GM18868 (cell line): ENCODE measurements at regions not wholly inside any gene's neighbourhood (a gene's known extent, or its start where the extent isn't known, plus 50 kb on each side); places are given as distances from the start of the nearest gene placed in this dataset.
A peak's percentile ranks its signal among the peaks of the same experiment; 100 is the strongest.

Experiments
- ATAC-seq: cut with Tn5 transposase; IDR thresholded peaks from one replicate; pipeline ENCODE4 v1.9.1; 2021; ENCODE audit warnings: mild to moderate bottlenecking, moderate library complexity; ENCODE audit not compliant: unreplicated experiment

GRCh38 chr6:100269189-100269588 is 195.5 kb downstream of the SIM1 start:
- no peak for ATAC-seq

DNA sequence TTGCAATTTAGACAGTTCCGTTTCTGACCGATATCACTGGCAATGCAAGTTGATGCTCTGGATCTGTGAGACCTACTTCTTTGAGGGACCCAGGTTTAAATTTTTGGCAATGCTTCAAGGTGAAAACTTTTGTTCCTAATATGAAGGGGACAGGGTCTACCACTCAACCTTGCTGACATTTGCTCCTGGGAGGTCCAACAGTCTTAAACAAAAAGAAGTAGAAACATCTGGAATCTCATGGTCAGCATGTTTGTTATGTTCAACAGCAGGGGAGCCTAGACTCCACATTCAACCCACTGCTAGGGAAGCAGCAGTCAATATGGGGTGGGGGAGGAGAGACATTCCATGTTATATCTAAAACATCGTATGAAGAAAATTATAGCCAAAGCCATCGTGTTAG is 196.4 kb downstream of the SIM1 start:
- ATAC-seq, result no peak

GRCh38 chr6:100267721-100268123 is 197.0 kb downstream of the SIM1 start:
- no peak for ATAC-seq

- ATAC-seq, result no peak
Observed at GRCh38 chr6:100266494-100267401, 198.0 kb downstream of the SIM1 start.

DNA sequence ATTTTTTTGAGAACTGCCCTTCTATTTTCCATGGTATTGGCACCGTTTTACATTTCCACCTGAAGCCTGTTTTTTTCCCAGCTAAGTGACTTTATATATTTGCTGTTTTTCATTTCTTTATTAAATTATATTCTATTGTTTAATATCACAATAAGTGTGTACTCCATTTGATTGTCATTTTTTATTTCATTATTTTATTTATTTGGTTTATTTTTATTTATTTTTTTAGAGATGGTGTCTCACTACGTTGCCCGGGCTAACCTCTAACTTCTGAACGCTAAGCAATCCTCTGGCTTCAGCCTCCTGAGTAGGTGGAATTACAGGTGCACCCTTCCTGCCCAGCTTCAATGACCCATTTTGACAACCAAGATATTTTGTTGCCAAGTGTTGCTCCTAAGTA is 202.6 kb downstream of the SIM1 start:
- no peak for ATAC-seq

- ATAC-seq, result peak; percentile 26
Observed at GRCh38 chr6:100261486-100261885, 203.2 kb downstream of the SIM1 start.

- ATAC-seq, result no peak
Observed at GRCh38 chr6:100260584-100260983, 204.1 kb downstream of the SIM1 start.

GRCh38 chr6:100259865-100260264 is 204.9 kb downstream of the SIM1 start:
- ATAC-seq, result no peak

GRCh38 chr6:100258752-100259151 is 206.0 kb downstream of the SIM1 start:
- no peak for ATAC-seq

GRCh38 chr6:100257793-100258395 is 206.8 kb downstream of the SIM1 start:
- ATAC-seq, result peak; percentile 92

GRCh38 chr6:100255701-100256100 is 209.0 kb downstream of the SIM1 start:
- no peak for ATAC-seq

DNA sequence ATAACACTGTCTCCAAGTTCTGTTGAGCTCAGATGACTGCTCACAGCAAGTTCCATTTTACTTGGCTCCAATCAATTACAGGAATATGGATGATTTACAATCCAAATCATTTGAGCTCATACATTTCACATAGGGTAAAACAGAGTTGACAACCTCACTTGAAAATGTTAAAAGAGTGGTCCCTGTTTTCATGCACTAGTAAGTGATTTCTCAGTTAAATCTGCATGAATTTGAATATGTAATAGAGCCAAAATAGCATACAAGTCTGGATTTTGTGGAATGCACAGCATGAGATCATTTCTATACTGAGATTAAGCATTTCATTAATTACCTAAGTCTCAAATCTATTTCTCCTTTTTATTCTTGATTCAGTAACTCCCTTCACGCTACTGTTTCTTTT is 217.6 kb downstream of the SIM1 start:
- no peak for ATAC-seq

DNA sequence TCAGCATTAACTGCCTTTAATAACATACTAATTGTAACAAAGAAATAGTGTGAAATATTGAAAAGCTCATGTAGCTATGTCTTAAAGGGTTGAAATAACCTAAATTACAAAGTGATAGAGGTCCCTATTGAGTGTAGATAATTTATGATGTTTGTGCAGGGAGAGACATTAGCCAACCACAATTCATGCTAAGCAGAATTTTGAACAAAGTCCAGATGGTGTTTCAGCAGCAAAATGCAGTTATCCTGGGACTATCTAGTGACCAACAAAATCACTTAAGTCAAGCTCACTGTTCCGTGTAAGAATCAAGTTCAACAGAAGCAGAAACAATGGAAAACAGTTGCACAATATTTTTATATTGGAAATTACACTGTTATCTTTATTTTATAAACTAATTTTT is 218.5 kb downstream of the SIM1 start:
- ATAC-seq, result no peak

DNA sequence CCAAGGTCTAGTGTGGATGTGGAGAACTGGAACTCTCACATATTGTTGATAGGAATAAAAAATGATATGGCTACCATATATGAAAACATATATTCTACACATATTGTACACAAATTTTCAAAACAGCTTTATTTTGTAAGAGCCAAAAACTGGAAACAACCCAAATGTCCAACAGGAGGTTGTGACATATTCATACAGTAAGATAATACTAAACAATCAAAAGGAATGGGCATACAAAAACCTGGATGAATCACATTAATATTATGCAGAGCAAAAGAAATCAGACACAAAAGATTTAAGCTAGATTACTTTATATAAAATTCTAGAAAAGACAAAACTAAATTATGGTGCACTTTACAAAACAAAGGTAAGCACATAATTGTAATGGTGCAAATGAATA is 223.9 kb downstream of the SIM1 start:
- ATAC-seq, result no peak

GRCh38 chr6:100237821-100238220 is 226.9 kb downstream of the SIM1 start:
- ATAC-seq, result no peak

DNA sequence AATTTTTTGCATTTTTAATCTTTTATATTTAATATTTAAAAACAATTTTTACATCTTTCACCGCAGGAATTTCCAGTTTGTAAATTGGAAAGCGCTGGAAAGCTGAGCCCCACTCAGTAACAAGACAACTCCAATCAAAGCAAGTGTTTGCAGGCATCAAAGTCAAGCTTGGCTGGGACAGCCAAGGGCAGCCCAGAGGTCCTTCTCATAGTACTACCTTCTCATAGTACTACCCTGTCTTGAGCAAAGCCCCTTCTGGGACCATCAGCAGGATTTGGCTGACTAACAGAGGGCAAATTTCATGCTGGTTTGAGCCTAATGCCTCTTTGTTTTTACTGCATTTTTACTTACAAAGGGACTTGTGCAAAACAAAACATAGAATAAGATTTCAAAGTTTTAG is 228.3 kb downstream of the SIM1 start:
- ATAC-seq, result no peak

DNA sequence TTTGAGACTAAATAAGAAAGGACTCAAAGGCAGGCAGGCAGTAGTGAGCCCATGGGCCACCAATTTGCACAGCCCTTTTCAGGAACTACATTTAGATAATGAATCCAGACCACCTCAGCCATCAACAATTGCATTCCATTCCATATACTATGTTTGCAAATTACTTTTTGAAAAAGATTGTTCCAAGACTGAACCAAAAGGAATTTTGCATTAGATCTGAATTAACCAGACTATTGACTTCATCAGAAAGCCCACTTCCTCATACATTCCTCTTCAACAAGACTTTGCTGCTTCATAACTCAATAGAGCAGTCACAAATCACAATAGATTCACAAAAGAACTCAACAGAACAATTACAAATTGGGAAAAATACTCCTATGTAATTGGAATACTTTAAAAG is 229.1 kb downstream of the SIM1 start:
- ATAC-seq, result no peak

- no peak for ATAC-seq
Observed at GRCh38 chr6:100234625-100235024, 230.1 kb downstream of the SIM1 start.

DNA sequence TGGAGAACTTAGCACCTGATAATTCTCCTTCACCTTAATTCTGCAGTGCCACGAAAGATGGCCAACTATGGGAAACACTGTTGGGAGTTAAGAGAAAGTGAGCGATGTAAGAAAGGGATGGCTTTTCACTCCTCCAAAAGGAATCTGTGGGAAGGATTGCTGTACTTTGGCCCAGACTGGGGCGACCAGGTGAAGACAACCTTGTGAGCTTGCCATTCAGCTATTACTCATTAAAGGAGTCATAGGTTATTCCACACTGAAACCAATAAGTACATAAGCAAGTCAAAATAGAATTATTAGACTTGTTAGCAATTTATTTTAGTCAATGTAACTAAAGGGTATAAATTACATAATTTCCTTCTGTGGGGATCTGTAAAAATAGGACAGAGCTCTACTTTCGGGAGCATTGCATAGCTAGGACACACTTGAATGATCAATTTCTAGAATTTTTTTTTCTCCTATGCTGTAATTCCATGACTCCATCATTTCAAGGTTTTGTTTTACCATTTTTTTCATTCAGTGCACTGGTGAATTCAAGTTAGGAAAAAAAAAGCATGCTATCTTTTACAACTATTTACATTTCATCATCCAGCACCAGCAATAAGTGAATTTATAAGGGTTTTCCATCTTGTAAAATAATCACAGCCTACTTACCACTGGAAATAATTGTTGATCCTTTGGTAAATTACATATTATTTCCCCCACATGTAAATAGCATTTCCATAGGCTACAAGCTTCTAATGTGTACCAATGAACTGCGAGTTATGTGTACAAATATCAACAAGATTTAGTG is 231.7 kb downstream of the SIM1 start:
- ATAC-seq, result no peak

GRCh38 chr6:100230953-100231316 is 233.8 kb downstream of the SIM1 start:
- ATAC-seq, result no peak

DNA sequence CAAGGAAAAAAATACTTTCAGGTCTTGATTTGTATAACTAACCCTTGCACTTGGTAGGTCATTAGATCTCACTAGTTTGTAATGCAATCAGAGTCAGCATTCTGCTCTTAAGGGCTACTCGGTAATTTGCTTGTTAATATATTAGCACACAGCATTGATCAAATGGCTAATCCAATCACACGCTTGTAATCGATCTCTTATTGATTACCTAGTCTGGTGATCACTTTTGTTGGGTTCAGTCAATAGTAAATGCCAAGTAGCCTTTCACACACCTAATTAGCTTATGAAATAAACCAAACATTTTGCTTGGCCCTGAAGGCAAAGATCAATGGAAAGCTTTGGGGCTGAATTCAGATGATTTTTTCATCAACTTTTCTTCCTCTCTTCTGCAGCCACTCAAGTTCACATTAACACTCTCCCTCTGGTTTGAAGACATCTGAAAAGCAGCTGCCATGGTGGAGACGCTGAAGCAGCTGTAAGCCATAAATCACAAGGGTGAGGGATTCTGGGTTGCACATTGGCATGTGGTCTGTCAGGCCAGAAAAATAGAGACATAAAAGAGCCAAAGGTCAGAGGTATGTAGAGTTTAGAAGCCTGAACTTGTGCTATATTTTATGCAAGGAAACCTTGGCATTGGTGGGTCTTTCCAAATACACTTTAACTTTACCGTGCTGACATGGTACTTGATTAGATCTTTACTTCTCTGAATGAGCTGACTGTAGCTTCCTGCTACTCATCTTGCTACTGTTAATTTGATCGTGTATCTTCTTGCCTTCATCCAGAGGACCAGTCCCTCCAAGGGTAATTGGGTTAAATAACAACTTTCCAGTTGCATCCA is 234.4 kb downstream of the SIM1 start:
- ATAC-seq, result no peak
